ENCODE measurements at regions not wholly inside any gene's neighbourhood (a gene's known extent, or its start where the extent isn't known, plus 50 kb on each side); places are given as distances from the start of the nearest gene placed in this dataset.

DNA sequence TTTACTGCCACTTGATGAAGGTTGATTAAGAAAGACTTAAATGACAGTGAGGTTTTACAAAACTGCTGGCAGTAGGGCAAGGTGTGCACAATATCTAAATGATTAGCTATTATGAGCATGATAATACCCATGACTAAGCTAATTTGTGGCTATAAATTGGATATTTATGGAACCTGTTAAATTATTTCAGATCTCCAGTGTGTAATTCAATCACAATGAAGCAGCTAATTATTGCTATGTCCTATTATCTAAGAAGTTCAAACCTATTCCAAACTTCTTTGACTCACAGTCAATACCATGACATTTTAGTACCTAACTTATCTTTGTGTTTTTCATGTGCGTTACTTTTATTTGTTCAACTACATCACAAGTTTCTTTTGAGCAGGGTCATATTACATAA lies 253.8 kb upstream of the MMADHC start:
- DNase-seq: no peak

DNA sequence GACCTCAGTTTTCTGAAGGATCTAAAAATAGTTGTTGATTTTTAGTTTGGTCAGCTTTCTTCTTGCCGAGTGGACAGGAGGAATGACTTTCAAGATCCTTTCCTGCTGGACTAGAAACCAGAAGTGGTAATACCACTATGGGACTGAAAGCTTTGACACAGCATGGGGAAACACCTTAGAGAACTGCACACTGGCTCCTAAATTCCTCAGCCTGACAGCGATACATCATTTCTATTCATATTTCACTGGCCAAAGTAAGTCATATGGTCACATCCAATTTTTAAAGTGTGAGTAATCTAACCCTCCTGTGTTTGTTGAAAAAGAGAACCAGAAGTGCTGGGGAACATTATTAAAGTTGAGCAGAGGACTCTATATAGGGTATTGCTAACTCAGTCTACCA lies 244.7 kb upstream of the MMADHC start:
- DNase-seq: no peak

- DNase-seq: no peak
These were observed 241.1 kb upstream of the MMADHC start for GRCh38 chr2:149828520-149829210.

- DNase-seq: no peak
These were observed 240.1 kb upstream of the MMADHC start for GRCh38 chr2:149827585-149828126.

DNA sequence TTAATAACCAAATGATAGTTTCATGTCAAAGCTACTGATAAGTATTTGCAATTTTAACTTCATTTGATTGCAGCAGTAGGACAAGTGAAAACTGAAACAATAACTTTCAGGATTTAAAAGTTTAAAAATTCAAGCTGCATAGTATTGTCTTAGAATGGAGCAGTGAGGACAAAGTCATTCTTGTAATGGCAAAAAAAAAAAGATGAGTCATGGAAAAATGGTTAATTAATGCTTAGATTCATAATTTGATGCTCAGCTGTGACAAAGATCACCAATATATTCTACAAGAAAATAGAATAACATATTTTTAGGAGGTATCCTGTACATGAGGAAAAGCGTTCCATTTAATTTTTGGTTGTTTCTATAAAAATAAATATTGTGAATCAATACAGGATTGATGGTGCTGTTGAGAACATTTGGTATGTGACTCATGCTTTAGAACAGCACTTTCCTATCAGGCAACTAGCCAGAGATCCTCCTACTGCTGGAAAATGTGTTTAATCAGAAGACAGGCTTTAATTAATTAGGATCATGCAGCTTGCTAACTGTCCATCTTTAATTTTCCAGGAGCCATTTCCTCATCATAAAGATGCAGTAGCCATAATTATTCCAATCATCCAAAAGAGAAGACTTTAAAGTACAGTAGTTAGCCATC lies 239.0 kb upstream of the MMADHC start:
- DNase-seq: no peak

DNA sequence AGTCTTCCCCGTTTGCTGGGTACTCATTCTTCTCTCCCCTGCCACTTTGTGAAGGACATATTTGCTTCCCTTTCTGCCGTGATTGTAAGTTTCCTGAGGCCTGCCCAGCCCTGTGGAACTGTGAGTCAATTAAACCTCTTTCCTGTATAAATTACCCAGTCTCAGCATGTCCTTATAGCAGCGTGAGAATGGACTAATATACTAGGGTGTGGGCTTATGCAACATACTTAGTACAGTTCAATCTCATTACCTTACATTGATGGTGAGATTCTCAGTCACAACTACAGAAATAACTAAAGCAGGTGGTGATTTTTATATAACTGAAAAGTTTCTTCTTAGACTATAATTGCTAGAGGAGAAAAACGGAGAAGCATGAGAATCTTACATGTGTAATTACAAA lies 237.9 kb upstream of the MMADHC start:
- no peak for DNase-seq

- no peak for DNase-seq
These were observed 236.6 kb upstream of the MMADHC start for GRCh38 chr2:149824136-149824535.

- DNase-seq: no peak
These were observed 231.9 kb upstream of the MMADHC start for GRCh38 chr2:149819356-149819957.

DNA sequence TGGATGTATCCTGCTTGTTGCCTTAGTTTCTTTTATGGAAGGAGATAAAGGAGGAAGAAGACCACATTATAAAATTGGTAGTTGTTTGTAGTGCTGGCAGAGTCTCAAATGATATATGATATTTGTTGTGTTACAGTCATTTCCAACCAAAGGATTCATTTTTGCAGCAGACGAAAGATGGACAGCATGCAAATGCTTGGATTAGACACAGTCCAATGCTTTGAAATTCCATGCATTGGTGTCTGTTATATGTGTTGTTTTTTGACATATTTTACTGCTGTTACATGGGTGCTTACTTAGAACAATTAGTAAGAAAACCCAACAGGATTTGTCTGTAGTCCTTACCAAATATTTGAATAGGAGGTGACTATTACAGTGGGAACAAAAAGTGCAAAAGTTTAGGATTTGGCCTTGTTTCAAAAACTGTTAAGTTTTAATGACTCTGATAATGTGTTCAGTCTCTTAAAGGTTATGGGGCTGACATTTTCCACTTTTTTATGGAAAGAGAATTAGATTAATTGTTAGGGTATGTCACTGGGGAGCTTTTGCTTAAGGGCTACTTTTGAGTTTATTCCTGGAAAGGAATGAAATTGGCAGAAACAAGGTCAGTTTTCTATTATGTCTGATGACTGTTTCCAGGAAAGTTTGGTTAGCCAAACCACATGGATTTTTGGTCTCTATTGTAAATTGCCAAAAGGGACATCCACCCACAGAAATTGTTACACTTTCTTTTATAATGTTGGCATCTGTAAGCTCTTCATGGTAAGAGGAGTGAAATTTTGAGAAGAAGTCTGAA lies 229.4 kb upstream of the MMADHC start:
- DNase-seq: no peak

- no peak for DNase-seq
These were observed 228.4 kb upstream of the MMADHC start for GRCh38 chr2:149815941-149816340.

- DNase-seq: no peak
These were observed 227.3 kb upstream of the MMADHC start for GRCh38 chr2:149814901-149815300.

- DNase-seq: no peak
These were observed 226.5 kb upstream of the MMADHC start for GRCh38 chr2:149814049-149814448.

- DNase-seq: no peak
These were observed 221.0 kb upstream of the MMADHC start for GRCh38 chr2:149808556-149808955.

DNA sequence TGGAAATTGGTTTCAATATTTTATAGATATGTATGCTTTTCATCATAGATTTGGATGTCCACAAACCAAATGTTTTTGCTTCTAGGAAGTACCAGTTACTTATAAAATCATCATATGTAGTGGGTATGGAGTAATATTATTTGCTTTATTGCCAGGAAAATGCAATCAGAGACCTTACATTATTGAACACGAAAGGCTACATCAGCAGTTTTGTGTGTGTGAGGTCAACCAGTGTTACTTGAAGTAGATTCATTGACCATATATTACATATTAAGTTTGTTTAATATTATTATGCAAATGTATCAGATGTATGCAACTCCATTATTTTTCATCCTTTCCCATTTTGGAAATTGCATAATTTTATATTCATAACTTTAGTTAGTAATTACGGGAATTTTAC lies 219.1 kb upstream of the MMADHC start:
- DNase-seq: no peak

DNA sequence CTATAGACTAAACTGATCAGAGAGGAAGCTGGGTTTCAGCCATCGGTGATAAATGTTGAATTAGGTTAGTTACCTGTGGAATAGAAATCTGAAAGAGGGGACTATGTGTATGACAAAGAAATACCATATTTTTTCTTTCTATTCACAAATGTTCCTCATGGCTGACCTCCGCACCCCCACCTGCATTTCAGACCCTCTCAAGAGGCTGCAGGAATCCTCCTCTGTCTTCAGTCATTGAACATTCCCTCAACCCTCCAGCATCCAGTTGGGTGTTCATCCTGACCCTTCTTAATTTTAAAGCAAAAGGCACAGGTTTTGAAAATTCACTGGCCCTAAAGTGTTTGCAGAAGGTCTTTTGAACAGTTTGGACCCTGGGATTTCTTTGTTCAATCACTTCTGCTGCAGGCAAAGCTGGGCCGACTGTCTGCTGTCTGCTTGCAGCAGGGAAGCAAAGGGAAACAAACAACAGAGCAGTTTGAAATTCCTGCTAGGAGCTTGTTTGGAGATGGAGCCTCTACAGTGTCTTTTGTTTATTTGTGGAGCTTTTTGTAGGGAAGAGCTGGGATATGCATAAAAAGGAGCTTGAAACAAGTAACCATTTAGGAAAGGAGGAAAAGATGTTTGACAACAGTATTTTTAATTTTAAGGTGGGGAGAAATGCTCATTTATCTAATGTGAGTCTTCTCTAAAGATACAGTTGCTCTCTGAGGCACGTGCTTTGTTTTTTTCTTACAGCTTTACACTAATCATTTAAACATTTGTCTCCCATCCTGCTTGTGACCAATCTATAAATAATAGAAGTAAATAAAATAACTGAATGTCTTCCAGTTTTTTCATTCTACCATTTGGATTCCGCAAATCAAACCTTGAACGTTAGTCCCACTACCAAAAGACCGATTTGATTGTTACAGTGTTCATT lies 213.3 kb upstream of the MMADHC start:
- DNase-seq: no peak

DNA sequence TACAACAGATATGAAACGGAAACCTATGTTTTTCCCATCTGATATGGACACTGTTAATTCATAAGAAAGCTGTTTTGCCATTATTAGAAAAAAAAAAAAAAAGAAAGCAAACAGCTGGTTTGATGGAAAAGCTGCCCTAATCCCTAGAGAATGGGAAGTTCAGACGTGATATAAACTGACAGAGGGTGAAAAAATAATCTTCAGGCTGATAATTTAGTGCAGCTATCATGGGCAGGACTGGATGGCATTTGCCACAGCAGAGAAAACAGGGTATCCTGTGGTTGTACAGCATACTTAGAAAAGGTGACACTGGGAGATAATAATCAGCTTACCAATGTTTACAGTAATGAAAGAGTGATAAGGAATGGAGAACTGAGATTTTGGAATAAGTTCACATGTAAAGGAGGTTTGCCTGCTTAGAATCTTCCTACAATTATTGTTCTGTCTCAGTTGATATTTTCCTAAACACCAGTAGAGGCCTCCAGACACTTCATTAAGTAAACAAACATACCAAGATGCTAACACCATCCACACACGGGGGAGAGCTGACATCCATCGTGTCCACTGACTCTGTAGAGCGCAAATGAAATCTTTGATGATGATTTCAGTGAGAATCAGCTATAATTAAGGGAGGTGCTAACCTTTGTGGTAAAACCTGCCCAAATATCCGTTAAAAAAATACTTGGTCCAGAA lies 211.6 kb upstream of the MMADHC start:
- no peak for DNase-seq

DNA sequence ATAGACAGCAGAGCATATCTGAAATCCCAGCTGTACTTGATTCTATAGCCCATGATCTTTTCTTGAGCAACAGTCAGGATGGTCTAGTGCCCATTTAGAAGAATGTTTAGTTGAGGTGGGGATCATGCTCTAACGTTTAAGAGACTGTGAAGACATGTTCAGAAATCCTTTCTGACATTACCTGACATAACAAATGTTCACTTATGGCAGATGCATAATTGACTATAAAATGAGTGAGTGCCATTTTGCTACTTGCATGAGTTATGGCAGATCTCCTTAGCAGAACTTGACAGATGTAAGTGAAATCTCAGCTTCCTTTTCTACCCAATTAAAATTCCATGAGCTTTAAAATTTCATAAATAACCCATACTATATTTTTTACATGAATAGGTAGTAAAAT lies 209.5 kb upstream of the MMADHC start:
- no peak for DNase-seq

DNA sequence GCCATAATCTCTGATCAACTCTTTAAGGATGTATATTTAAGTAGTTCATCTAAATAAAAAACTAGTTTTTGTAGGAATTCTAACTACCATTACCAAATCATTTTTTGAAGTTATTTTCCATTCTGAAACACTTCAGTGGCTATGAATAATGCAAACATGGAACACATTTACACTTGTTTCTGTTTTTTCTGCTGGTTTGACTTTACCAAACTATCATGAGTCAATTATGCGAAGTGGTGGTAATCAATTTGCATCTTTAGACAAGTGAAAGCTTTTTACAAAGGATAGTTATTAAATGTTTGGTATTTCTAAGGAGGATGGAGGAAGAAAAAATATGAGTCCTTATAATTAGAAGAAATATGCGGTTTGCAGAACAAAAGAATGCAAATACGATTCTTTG lies 202.0 kb upstream of the MMADHC start:
- no peak for DNase-seq

DNA sequence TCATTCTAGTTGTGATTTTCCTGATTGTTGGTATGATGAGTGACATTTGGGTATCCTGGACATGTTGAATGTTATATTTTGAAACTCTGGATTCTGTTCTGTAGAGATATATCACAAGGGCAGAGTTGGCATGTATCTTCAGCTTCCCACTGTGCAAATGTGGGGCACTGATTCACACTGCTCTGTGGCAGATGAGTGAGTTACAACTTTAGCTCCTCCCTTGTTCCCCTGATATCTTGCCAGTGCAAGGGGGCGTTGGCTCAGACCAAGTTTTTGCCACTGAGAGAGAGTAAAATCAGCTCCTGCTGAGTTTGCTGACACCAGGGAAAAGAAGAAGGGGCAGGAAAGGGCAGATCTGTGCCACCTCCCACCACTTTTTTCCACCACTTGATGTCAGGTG lies 199.6 kb upstream of the MMADHC start:
- no peak for DNase-seq

GRCh38 chr2:149783284-149783683 lies 195.7 kb upstream of the MMADHC start:
- DNase-seq: no peak

DNA sequence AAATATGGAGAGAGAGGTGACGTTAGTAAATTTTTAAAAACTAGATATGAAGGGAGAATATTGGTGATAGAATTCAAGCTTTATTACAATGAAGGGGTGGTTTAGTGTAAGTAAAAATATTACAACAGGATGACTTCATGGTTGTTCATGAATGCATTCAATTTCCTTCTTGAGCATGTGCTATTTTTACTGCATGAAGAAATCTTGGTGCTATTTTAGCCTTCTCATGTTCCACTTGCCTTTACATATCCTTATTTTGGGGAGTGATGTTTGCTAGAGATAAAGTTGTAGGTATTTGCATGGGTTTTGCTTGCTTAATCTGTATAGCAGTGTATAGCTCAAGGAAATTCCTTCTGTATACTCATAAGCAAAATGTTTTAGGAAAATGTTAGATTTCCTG lies 195.0 kb upstream of the MMADHC start:
- no peak for DNase-seq

Measured in T-helper 1 cell (primary cell).